ENCODE measurements at regions not wholly inside any gene's neighbourhood (a gene's known extent, or its start where the extent isn't known, plus 50 kb on each side); places are given as distances from the start of the nearest gene placed in this dataset.

DNA sequence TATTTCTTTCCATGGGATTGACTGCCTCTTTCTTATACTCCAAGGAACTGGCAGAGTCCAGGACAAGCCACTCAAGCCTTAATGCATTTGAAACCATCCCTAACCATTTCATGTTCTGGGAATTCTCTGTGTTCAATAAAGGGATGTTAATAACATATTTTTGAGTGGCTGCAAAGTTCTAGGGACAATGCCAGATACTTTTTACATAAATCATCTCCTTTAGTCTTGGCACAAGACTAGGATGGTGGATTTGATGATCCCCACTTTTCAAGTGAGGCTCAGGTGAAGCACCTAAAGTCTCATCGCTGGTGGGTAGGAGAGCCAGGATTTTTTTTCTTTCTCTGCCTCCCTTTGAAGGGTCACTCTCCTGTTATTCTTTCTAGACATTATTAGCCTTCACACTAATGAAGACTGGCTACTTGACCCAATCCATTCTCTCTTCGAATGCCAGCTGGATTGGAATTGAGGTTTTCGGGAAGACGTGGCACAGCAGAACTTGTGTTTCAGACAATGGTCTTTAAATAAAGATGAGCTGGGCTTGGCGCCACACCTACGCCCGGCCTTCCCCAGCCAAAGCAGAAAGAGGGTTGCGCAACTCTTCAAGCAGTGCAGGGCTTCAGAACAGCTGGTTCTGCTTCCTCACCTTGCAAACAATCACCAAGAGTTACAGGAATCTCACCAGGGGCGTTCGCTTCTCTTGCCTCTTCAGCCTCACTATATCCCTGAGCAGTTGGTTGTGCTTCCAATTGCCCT lies 73.8 kb upstream of the BMPER start:
- H3K4me1 Mint-ChIP-seq (ENCODE audit: low read depth), result no peaks in the 10 kb centered on the region
- H3K27ac Mint-ChIP-seq, result no peak overlapping the region
- H3K36me3 Mint-ChIP-seq (ENCODE audit: low read depth), result no peaks in the 10 kb centered on the region
- DNase-seq, result no peak
- H3K9me3 Mint-ChIP-seq, result peaks cover under 1% of the 10 kb centered on the region
- no peak overlapping the region for H3K4me3 Mint-ChIP-seq
- no peaks in the 10 kb centered on the region for H3K27me3 Mint-ChIP-seq

DNA sequence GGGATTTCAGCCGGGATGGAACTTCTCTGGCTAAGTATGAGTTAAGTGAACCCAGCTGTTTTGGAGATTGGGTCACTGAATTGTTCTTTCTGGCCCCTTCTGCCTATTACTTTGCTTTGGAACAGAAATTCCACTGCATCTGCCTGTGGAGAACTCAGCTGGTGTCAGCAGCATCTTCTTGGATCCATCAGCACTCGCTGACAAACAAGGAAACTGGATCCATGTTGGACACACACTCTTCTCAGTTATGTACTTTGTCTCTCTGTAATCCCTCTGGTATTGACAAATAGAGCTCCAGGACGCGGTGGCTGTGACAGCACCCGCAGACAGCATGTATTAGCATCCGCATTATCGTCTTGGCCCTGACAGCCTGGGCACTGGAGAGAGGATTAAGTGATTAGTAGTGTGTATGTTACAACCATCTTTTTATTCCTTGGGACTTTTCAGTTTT lies 73.0 kb upstream of the BMPER start:
- Mint-ChIP-seq H3K4me3 (no peak overlapping the region), H3K27ac (no peak overlapping the region), H3K27me3 (no peaks in the 10 kb centered on the region), H3K4me1 (ENCODE audit: low read depth) (no peaks in the 10 kb centered on the region), H3K36me3 (ENCODE audit: low read depth) (no peaks in the 10 kb centered on the region), H3K9me3 (peaks cover 6% of the 10 kb centered on the region)
- DNase-seq, result no peak

DNA sequence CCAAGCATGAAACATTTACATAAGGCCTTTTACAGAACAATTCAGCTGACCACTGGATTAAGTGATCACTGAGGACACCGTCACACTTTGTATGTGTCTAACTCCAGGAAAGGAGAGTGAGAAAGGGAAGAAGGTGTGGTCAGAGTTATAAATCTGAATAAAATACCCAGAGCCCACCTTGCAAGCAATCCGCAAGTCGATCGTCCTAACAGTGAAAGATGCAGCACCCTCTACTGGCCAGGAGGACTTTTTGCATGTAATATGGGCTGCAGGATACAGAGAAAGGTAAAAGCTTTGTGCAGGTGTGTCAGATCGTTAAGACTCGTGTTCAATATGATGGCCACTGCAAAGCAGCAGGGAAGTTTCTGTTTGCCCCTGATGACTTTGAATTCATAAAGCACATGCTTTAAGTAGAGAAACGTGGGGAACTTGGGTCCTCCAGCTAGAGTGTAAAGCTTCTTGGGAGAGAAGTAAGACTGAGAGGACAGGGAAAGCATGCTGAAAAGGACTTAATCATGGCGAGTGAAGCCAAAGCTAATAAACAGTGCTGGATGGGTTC lies 68.5 kb upstream of the BMPER start:
- Mint-ChIP-seq H3K27ac (no peak overlapping the region), H3K9me3 (peaks cover 6% of the 10 kb centered on the region), H3K36me3 (ENCODE audit: low read depth) (no peaks in the 10 kb centered on the region), H3K27me3 (no peaks in the 10 kb centered on the region), H3K4me1 (ENCODE audit: low read depth) (no peaks in the 10 kb centered on the region), H3K4me3 (no peak overlapping the region)
- DNase-seq, result no peak

DNA sequence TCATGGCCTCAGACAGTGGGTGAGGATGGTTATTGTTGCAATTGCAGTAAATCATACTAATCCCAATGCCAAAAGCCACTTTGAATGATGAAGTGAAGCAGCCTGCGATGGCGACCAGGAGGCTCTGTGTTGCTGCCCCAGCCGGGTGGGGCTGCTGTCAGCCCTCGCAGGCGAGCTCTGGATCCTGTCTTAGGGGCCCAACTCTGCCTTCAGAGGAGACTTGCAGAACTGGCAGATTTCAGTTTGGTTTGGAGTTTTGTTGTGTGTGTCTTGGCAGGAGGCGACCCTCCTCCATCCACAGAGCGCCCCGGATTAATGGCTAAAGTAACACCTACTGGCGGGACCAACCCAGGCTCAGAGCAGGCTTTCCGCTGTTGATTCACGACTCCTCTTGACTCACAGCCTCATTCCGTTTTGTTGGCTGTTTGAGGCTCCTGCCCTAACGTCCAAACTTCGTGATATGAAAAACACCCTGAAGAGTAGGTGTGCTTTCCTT lies 67.9 kb upstream of the BMPER start:
- no peak overlapping the region for H3K4me3 Mint-ChIP-seq
- peaks cover 6% of the 10 kb centered on the region for H3K9me3 Mint-ChIP-seq
- no peak overlapping the region for H3K27ac Mint-ChIP-seq
- DNase-seq, result no peak
- H3K4me1 Mint-ChIP-seq (ENCODE audit: low read depth), result no peaks in the 10 kb centered on the region
- no peaks in the 10 kb centered on the region for H3K27me3 Mint-ChIP-seq
- H3K36me3 Mint-ChIP-seq (ENCODE audit: low read depth), result no peaks in the 10 kb centered on the region

DNA sequence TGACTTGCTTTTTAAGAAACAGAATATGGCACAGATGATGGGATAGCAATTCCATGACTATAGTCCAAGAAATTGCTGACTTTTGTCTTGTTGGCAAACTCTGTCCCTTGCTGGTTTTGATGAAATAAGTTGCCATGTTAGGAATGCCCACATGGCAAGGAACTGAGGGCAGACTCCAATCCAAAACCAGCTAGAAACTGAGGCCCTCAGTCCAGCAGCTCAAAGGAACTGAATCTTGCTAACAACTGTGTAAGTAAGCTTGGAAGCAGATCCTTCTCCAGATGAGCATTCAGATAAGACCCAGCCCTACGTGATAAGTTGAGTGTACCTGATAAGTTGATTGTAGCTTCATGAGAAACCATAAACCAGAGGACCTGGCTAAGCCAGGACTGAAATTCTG lies 64.3 kb upstream of the BMPER start:
- H3K9me3 Mint-ChIP-seq, result peaks cover 6% of the 10 kb centered on the region
- H3K36me3 Mint-ChIP-seq (ENCODE audit: low read depth), result no peaks in the 10 kb centered on the region
- no peaks in the 10 kb centered on the region for H3K27me3 Mint-ChIP-seq
- H3K27ac Mint-ChIP-seq, result no peak overlapping the region
- no peaks in the 10 kb centered on the region for H3K4me1 Mint-ChIP-seq (ENCODE audit: low read depth)
- no peak for DNase-seq
- H3K4me3 Mint-ChIP-seq, result no peak overlapping the region

DNA sequence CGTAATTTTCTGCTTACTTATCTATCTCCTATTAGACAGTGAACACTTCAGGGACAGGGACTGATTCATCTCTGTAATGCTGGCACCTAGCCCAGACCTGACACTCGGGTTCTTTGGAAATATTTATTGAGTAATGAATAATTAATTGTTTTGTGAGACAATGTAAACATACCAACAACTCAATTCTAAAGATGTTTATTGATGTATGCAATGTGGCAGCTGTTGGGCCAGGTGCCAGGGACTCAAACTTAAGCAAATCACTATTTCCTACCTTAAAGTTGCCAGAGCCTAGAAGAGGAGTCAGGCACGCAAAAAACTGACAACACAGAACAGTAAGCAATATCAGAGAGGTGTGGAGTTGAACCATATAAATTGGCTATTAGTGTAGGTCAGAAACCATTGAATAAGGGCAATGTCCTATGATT lies 63.6 kb upstream of the BMPER start:
- peaks cover 4% of the 10 kb centered on the region for H3K9me3 Mint-ChIP-seq
- peaks cover 1% of the 10 kb centered on the region for H3K27me3 Mint-ChIP-seq
- H3K4me3 Mint-ChIP-seq, result no peak overlapping the region
- no peaks in the 10 kb centered on the region for H3K4me1 Mint-ChIP-seq (ENCODE audit: low read depth)
- H3K36me3 Mint-ChIP-seq (ENCODE audit: low read depth), result no peaks in the 10 kb centered on the region
- no peak for DNase-seq
- H3K27ac Mint-ChIP-seq, result no peak overlapping the region

DNA sequence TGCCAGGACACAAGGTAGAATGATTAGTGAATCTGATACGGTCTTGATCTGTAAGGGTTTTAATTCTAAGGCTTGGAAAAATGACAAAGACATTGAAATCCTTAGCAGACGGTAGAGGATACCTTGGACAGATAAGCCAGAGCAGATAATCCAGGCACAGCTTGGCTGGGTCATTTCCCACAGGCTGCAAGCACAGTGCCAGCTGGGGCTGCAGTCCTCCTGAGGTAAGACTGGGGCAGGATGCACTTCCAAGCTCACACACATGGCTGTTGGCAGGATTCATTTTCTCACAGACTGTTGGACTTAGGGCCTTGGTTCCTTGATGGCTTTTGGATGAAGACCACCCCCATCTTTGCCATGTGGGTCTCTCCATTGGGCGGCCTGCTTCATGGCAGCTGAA lies 63.2 kb upstream of the BMPER start:
- Mint-ChIP-seq H3K4me1 (ENCODE audit: low read depth) (no peaks in the 10 kb centered on the region), H3K27me3 (peaks cover 2% of the 10 kb centered on the region), H3K9me3 (no peaks in the 10 kb centered on the region), H3K4me3 (no peak overlapping the region), H3K36me3 (ENCODE audit: low read depth) (no peaks in the 10 kb centered on the region), H3K27ac (no peak overlapping the region)
- DNase-seq, result no peak

DNA sequence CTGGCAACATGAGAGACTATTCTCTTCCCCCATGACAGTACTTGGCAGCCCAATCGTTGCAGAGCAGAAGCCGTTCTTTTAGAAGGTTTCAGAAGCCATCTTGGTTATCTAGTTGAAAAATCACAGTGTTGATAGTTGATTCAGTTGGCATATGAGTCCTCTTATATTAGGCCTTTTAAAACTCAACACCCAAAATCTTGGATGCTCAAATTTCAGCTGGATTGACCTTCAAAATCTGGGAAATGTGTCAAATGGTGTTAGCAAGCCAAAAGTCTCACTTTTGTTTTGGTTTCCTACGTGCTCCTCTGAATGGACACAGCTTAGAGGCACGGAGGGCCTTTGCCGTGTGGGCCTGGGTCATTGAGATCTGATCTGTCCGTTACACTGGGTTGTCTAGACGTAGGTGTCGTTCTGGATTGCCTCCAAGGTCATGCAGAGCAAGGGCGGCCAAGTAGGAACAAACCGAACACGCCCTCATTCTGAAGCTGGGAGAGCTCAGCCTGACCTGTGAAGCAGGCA lies 59.3 kb upstream of the BMPER start:
- DNase-seq, result no peak
- Mint-ChIP-seq H3K27ac (no peak overlapping the region), H3K36me3 (ENCODE audit: low read depth) (no peaks in the 10 kb centered on the region), H3K4me3 (no peak overlapping the region), H3K9me3 (no peaks in the 10 kb centered on the region), H3K27me3 (peaks cover 9% of the 10 kb centered on the region), H3K4me1 (ENCODE audit: low read depth) (no peaks in the 10 kb centered on the region)

DNA sequence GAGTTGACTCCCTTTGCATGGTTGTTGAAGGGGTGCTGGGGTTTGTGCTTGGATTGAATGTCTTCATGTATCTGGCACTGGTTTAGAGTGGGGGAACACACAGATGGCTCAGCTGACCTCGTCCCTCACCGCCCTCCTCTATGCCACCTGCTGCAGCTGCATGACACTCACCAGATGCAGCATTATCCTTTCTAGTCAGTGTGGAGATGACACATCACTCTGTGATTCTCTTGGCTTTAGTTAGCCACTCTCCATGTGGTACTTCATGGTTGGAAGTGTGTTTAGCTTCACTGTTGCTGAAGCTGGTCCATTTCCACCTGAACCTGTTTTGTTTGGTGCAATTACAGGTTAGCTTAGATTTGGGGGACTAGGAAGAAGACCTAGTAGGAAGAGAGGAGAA lies 56.3 kb upstream of the BMPER start:
- DNase-seq, result no peak
- no peaks in the 10 kb centered on the region for H3K36me3 Mint-ChIP-seq (ENCODE audit: low read depth)
- H3K4me3 Mint-ChIP-seq, result no peak overlapping the region
- peaks cover 12% of the 10 kb centered on the region for H3K27me3 Mint-ChIP-seq
- H3K4me1 Mint-ChIP-seq (ENCODE audit: low read depth), result no peaks in the 10 kb centered on the region
- no peaks in the 10 kb centered on the region for H3K9me3 Mint-ChIP-seq
- no peak overlapping the region for H3K27ac Mint-ChIP-seq

DNA sequence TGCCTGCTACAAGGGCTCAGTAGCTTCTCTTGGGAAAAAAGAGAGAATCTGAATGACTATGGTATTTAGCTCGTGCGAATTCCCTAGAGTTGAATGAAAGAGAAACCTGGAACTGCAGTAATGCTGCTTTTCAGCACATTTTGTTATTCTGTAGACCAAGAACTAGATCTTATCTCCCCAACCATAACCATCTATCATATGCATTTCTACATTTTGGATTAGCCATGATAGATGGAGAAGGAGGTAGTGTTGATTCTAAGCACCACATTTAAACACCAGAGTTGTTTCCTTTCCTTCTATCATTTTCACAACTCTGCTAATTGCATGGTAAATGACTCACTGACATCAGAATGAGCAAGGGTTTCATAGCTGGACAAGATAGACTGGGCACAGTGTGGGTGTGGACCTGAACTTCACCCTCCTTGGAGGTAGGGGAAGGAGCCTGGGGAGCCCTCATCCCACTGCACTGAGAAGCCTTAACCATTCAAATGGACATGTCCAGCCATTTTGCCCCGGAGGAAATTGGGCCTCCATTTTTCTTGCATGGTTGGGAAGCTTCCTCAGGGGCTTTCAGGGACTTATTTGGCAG lies 55.3 kb upstream of the BMPER start:
- no peak overlapping the region for H3K27ac Mint-ChIP-seq

DNA sequence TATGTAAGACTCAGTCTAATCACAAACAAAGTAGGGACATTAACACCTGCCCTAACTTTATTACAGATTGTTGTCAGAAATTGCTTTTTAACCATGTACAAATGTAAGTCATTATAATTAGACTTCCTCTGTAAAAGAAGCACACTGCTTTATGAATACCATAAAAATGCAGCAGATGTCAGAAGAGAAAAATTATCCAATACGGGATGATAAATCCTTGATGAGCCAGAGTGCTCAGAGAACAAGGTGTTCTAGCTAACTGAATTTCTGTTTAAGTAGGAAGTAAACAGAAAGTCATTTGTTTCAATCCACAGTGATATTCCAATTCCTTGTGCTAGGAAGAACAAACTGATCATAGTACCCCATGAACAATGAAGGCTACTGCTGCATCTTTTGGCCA lies 54.6 kb upstream of the BMPER start:
- no peaks in the 10 kb centered on the region for H3K9me3 Mint-ChIP-seq
- no peaks in the 10 kb centered on the region for H3K4me1 Mint-ChIP-seq (ENCODE audit: low read depth)
- H3K27me3 Mint-ChIP-seq, result peaks cover 17% of the 10 kb centered on the region
- H3K4me3 Mint-ChIP-seq, result no peak overlapping the region
- no peak overlapping the region for H3K27ac Mint-ChIP-seq
- DNase-seq, result no peak
- H3K36me3 Mint-ChIP-seq (ENCODE audit: low read depth), result no peaks in the 10 kb centered on the region

More for the DNA sequence above, 55.3 kb upstream of the BMPER start:
- Mint-ChIP-seq H3K4me3 (no peak overlapping the region), H3K27me3 (peaks cover 15% of the 10 kb centered on the region), H3K9me3 (no peaks in the 10 kb centered on the region), H3K36me3 (ENCODE audit: low read depth) (no peaks in the 10 kb centered on the region), H3K4me1 (ENCODE audit: low read depth) (no peaks in the 10 kb centered on the region)
- DNase-seq, result no peak

DNA sequence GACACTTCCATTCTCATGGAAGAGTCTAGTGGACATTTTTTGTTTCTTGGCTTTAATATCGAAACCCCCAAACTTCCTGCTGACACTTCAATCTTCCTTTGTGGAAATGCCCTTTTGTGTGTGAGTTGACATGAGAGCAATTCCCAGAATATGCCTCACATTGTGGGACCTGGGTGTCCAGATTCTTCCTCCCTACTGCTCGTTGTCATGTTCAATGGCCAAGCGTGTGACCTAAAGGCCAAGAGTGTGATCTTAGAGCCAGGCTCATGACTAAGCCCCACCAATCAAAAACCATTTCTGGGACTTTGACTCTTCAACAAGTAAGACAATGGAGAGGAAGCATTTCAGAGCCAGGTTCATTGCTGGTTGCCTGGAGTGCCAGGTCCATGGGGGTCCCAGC lies 52.5 kb upstream of the BMPER start:
- Mint-ChIP-seq H3K27me3 (peaks cover 28% of the 10 kb centered on the region), H3K36me3 (ENCODE audit: low read depth) (no peaks in the 10 kb centered on the region), H3K27ac (no peak overlapping the region), H3K9me3 (no peaks in the 10 kb centered on the region), H3K4me3 (no peak overlapping the region), H3K4me1 (ENCODE audit: low read depth) (no peaks in the 10 kb centered on the region)
- no peak for DNase-seq

DNA sequence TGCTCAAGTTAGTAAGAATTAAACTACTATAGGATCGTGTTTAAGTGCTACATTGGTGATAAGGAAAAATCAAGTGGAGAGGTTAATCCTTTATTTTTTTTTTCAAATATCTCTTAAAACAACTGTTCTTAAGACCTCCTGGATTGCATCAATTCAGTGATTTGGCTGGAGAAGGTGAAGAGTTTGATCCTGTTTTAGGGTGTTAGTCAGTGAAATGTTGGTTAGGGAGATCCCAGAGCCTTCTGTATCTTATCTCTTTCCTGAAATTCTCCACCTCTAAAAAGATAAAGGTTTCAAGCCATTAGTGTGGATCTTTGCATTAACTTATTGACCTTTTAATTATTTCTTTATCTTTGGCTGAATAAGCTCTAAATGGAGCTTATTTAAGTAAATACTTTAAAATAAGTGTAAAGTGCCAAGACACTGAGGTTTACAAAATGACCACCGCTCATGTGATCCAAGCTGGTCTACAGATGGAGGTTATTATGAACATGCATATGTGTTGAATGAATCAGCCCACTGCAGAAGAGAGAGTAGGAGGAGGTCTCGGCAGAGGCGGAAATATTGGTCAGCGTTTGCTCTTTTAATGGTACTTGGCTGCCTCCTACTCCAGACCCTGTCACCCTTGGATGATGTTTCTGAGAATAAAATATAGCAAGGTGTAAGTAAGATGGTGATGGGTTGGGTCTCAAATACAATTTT lies 51.8 kb upstream of the BMPER start:
- H3K27ac Mint-ChIP-seq, result no peak overlapping the region
- no peaks in the 10 kb centered on the region for H3K4me1 Mint-ChIP-seq (ENCODE audit: low read depth)
- no peak for DNase-seq
- H3K9me3 Mint-ChIP-seq, result no peaks in the 10 kb centered on the region
- H3K27me3 Mint-ChIP-seq, result peaks cover 32% of the 10 kb centered on the region
- no peaks in the 10 kb centered on the region for H3K36me3 Mint-ChIP-seq (ENCODE audit: low read depth)
- H3K4me3 Mint-ChIP-seq, result no peak overlapping the region

DNA sequence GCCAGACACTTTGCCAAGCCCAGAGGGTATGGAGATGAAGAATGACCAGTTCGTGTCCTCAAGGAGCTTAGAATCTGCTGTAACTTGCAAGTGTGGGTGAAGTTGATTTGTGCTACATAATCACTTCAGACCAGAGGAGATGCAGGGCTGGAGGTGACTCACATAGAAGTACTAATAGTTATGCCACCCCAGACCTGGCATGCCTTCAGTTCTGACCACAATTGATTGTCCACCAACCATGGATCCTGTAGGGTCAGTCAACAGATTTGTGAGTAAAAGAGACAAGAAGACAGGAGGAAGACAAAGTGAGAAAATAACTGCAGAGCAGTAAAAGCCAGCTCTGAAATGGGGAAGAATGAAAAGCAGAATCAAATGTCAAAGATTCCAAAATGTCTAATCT lies 51.2 kb upstream of the BMPER start:
- Mint-ChIP-seq H3K27me3 (peaks cover 30% of the 10 kb centered on the region), H3K9me3 (no peaks in the 10 kb centered on the region), H3K36me3 (ENCODE audit: low read depth) (no peaks in the 10 kb centered on the region), H3K4me1 (ENCODE audit: low read depth) (no peaks in the 10 kb centered on the region), H3K4me3 (no peak overlapping the region), H3K27ac (no peak overlapping the region)
- DNase-seq, result no peak

All from activated T-cell treated with anti-CD3 and anti-CD28 coated beads, Interleukin-2, amount 50 U/mL, for 24 hours (primary cell).